GM18505 (cell line): ENCODE measurements at regions not wholly inside any gene's neighbourhood (a gene's known extent, or its start where the extent isn't known, plus 50 kb on each side); places are given as distances from the start of the nearest gene placed in this dataset.
"Not testable (repeated sequence)": the region's sequence is repeated elsewhere in the genome, so short reads cannot be mapped to it uniquely, and the experiment has no call there.

ENCODE experiments used
- ATAC-seq: cut with Tn5 transposase; IDR thresholded peaks from one replicate; pipeline ENCODE4 v1.9.1; 2021; ENCODE audit not compliant: unreplicated experiment
- POLR2A ChIP-seq: IDR thresholded peaks from 4 replicates; pipeline ENCODE4 v1.6.1; 2011; ENCODE audit warnings: borderline replicate concordance; ENCODE audit not compliant: insufficient read depth, insufficient read length; ENCODE audit errors: extremely low read depth

DNA sequence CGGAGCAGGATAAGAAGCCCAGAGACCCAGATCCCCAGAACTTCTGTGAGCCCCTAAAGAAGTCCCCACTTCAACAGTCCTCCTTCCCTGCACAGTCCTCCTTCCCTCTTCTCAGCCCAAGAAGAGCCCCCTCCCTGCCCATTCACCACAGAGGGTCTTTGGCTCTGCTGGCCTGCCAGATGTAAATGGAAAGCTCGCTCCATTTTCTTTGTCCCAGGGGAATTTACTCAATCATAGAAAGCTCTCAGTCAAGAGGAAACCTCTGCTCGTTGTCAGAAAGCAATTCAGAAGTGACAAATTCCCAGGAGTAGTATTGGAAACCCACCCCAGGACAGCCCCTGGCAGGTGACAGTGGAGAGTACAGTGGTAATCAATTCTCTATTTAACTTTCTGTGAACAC, 105.5 kb upstream of the SMAD3 start:
- ATAC-seq: no peak
- no peak for TF ChIP-seq POLR2A

DNA sequence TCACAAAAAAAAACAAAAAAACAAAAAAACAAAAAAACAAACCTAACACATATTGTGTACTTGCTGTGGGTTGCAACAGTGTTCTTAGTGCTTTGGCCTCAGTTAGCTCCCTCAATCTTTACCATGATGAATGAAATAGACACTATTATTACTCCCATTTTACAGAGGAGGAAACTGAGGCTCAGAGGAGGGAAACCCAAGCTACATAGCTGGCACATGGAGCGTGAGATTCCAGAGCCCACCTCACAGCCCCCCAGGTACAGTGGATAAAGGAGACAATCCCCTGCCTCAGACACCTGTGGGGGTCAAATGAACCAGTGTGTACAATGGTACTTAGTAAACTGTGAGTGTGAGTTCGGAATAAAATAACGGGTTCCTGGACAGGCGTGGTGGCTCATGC, 104.9 kb upstream of the SMAD3 start:
- no peak for TF ChIP-seq POLR2A
- no peak for ATAC-seq

DNA sequence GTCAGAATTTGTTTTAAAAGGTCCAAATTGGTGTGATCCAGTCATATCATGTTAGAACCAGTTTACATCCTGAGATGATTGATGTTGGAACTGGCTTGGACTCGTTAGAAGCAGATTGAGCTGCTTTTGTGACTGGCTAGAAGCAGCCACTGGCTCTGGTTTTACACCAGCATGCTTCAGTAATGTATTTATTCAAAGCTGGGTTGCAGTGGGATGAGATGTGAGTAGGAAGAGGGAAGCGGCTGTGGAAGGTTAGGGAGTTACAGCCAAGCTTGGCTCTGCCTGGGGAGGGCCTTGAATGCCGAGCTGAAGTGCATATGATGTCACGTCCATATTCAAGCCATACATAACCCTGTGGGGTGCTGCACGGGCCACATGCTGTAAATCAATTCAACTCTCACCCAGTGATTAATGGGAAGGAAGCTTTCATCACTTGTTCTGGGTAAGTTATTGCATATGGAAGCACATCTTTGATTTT, 104.0 kb upstream of the SMAD3 start:
- no peak for TF ChIP-seq POLR2A
- no peak for ATAC-seq

- ATAC-seq: no peak
- TF ChIP-seq POLR2A: no peak
Measured at GRCh38 chr15:66961901-66962300, 103.5 kb upstream of the SMAD3 start.

GRCh38 chr15:66962522-66962921, 102.9 kb upstream of the SMAD3 start:
- ATAC-seq: no peak
- no peak for TF ChIP-seq POLR2A

- no peak for ATAC-seq
Measured at GRCh38 chr15:66963084-66963483, 102.3 kb upstream of the SMAD3 start.

DNA sequence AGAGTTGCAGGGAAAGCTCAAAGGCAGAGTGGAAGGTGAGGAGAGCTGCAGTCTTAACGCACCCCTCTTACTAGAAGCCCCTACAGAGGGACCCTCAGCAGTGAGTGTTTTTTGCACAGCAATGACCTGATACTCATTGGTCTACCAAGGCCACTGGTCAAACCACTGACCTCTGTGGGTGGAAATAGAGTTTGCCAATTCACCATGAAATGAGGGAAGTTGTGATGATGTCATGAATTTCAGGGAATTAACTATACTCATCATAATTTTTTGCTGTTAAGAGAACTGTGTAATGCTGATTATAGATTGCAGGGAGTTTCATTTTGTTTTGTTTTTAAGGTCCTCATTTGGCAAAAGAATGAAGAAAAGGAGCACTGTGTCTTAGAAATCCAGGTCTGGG, 101.7 kb upstream of the SMAD3 start:
- no peak for TF ChIP-seq POLR2A
- no peak for ATAC-seq

More at GRCh38 chr15:66963084-66963483, 102.3 kb upstream of the SMAD3 start:
- no peak for TF ChIP-seq POLR2A

DNA sequence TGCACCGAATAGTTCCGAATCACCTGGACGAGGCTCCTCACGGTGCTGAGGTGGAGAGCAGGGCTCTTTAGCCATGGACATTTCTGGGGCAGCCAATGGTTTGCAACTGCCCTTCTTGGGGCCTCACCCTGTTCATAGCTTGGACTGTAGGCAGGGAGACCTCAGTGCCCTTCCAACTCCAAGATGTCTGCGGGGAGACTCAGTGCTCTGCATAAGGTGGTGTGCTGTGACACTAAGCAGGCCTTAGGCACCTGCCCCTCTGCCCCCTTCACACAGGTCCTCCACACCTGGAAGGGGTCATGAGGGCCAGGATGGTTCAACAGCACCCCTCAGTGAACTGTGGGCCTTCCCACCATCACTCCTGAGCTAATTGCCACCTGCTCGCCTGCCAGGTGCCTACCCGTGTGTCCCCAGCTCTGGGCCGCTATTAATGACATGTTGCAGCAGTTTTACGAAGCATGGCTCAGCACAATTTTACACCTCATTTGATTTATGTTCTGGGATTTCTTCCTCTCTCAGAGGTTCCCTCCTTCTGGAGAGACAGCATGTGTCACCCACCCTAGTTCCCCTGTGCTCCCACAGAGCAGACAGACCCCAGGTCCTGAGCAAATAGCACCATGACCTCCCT, 101.2 kb upstream of the SMAD3 start:
- TF ChIP-seq POLR2A: no peak
- no peak for ATAC-seq

GRCh38 chr15:66964791-66965190, 100.6 kb upstream of the SMAD3 start:
- TF ChIP-seq POLR2A: no peak
- ATAC-seq: no peak

GRCh38 chr15:66965201-66965900, 100.1 kb upstream of the SMAD3 start:
- no peak for ATAC-seq
- TF ChIP-seq POLR2A: no peak

DNA sequence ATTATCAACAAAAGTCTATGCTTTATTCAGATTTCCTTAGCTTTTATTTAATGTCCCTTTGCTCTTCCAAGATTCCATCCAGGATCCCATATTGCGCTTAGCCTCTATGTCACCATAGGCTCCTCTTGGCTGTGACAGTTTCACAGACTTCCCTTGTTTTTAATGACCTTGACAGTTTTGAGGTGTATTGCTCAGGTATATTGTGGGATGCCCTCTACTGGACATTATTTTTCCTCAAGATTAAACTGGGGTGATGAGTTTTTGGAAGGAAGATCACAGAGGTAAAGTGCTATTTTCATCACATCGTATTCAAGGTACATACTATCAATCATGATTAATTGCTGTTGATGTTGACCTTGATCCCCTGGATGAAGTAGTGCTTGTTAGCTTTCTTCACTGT, 99.1 kb upstream of the SMAD3 start:
- TF ChIP-seq POLR2A: no peak
- ATAC-seq: no peak

GRCh38 chr15:66968806-66969596, 96.4 kb upstream of the SMAD3 start:
- no peak for TF ChIP-seq POLR2A
- no peak for ATAC-seq

- not testable (repeated sequence) for ATAC-seq
Measured at GRCh38 chr15:66974131-66974530, 91.3 kb upstream of the SMAD3 start.

DNA sequence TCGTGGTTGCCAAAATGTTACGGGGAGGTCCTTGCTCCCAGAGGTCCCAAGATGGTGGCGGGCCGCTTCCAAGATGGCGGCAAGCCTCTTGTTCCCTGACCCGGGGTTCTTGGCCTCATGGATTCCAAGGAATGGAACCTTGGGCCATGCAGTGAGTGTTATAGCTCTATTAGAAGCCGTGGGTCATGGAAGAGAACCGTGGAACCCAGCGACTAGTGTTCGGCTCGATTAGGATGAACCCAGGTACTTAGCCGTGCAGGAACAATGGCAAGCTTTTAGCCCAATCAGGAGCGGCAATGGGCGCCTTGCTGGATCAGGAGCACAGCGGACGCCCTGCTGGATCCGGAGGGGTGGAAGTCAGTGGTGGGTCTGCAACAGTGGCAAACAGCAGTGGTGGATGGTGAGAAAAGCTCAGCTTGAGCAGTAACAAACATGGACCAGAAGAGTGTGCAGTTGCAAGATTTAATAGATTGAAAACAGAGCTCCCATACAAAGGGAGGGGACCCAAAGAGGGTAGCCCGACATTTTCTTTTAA, 89.2 kb upstream of the SMAD3 start:
- ATAC-seq: not testable (repeated sequence)

GRCh38 chr15:66980326-66980725, 85.1 kb upstream of the SMAD3 start:
- not testable (repeated sequence) for ATAC-seq
